Glomerular visceral epithelial cell (primary cell): ENCODE measurements at regions not wholly inside any gene's neighbourhood (a gene's known extent, or its start where the extent isn't known, plus 50 kb on each side); places are given as distances from the start of the nearest gene placed in this dataset.
A peak's percentile ranks its signal among the peaks of the same experiment; 100 is the strongest.

ENCODE experiments used
- DNase-seq: peaks from one replicate; pipeline ENCODE4 v3.0.0-alpha.2; 2016; ENCODE audit errors: extremely low spot score

- DNase-seq: no peak
These were observed 366.2 kb downstream of the TFAP2A start for GRCh38 chr6:10048370-10049297.

DNA sequence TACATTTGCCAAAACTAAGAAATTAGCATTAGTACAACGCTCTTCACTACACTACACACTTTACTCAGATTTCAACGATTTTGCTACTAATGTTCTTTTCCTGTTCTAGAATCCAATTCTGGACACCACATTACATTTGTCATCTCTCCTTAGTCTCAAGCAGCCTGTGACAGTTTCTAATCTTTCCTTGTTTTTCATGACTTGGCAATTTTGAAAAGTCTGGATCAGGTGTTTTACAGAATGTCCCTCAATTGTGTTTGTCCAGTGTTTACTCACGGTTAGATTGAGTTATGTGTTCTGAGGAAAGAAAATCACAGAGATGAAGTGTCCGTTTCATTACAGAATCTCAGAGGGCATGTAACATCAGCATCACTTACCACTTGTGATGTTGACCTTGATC lies 372.6 kb downstream of the TFAP2A start:
- DNase-seq: no peak

DNA sequence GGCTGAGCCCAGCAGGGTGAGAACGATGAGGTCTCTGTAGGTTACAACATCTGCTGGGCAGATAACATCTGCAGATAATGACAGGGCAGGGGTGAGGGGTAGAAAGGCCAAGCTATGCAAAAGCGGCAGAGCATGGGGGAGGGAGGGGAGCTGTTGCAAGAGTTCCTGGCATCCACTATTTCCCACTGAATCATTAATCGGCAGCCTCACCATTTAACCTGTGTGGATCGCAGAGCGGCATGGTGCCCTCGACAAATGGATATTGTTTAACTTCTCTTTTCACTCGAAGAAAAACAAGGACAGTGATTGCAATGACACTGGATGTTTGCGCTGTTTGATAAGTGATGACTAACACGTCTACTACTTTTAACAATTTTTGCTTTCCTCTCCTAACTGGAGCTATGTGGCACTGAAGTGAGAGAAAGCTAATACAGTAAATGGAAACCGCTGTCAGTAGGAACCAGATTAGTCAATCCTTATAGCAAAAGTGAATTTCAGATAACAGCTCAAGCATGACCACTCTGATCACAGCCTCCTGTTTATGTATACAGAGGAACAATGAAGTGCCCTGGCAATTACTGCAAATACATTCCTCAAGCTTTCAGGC lies 381.5 kb downstream of the TFAP2A start:
- DNase-seq: peak; percentile 73

DNA sequence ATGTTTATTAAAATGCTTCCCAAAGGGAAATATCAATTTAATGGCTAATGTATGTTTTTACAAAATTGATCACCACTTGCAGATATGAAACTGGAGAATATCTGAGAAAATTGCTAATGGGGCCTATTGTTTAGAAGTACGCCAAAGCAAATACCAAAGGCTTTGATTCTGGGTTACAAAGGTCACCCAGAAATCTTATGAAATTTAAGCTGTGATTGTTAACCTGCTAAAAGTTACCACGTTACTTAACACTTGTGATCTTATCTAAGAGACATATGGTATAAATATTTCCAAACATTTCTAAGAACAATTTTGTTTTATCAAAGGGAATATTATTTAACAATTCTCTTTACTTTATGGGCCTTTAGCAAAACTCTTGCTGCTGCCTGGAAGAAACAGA lies 383.3 kb downstream of the TFAP2A start:
- DNase-seq: no peak

DNA sequence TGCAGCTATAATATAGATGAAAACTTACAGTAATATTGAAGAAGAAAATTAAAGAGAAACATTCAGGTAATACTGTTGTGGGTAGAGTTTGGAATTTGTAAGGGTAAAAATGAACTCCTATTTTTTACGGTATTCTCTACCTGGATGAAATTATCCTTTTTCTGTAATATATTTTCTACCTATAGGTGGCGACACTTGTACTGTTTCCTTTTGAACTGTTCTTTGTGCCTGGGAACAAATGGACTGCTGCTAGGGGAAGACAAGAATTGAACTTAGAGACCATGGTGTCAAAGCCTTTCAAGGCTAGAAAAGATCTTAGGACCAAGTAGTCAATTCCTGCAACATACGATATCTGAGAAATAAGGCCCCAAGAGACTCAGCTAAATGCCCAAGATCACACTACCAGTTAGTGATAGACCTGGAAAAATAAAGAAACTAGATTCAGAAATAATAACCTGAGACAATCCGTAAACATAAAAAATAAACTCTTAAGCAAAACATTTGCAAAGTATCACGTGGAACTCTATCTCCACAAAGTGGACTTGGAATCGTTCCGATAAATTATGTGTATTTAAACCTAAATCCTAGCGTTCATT lies 383.8 kb downstream of the TFAP2A start:
- peak; percentile 7 for DNase-seq

- DNase-seq: no peak
These were observed 386.7 kb downstream of the TFAP2A start for GRCh38 chr6:10028222-10028621.

DNA sequence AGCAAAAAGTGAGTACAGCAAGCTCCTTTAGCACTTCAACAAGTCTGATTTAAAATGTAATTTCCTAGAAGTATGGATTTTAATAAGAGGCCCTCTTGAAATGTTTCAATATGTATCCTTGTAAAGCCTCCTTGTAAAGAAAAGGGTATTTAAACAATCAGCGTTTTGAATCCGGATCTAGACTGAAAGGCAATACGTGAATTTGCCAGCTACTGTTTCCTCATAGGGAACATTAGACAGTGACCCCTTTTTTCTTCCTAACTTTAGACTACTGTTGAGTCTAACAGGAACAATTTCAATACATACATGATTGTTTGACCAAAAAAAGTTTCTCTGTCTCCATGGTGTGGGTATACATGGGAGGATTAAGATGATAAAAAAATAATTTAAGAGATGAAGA lies 395.0 kb downstream of the TFAP2A start:
- DNase-seq: no peak

DNA sequence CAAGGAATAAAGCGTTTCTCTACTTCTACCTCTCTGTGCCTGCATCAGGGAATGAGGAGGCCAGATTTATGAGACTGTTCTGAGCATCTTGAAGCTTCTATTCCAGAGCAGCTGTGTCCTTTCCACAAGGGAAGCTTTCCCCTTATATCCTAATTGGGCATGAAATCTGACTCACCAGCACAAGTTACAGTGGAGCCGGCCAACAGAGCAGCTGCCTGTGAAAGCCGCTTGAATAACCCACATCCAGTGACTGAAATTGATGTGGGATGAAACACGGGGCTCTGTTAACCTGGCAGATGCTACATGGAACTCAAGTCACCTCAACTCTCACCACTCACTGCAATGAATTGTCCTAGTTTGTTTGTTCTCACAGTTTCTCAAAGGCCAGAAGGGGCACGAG lies 400.3 kb downstream of the TFAP2A start:
- peak; percentile 6 for DNase-seq

DNA sequence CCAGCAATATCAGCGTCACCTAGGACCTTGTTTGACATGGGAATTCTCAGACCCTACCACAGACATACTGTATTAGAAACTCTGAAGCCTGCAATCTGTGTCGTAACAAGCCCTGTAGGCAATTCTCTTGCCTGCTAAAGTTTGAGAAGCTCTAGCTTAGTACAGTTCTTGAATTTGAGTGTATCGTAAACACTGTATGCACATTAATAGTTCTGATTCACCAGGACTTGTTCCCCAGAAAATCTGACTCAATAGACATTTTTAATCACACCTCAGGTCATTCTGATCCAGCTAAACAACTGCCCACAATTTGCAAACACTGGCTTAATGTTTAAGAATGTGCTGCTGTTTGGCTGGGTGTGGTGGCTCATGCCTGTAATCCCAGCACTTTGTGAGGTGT lies 414.3 kb downstream of the TFAP2A start:
- no peak for DNase-seq

DNA sequence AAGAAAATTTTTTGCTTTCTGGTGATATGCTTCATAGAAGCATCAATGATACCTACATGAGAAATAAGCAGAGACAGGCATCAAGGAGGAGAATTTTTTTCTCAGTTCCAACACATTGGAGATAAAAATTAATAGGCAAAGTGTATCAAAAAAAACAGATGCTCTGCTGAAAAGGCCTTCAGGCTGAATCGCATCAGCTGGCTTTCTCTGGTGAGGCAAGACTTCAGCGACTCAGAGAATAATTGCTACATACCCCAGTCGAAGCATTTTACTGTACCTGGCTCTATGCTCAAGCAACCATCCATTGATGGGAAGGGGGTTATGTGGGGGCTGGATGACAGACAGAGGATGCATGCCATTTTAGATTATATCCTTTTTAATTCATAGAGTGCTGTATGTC lies 415.1 kb downstream of the TFAP2A start:
- DNase-seq: no peak

DNA sequence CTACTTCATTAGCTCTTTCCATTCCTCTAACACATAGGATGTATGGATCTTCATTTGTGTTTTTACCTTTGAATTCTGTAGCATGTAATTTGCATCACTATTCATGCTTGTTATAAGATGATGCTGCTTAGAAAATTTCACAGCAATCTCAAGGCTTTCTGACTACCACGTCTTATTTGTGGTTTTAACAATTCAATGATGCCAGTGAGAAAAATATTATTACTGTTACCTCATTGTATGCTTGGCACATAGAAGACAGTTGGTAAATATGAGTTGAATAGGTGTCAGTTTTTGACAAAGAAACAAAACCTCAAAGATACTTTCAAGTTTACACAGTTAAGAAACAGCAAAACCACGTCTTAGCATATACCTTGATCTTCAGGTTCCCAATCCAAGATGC lies 428.6 kb downstream of the TFAP2A start:
- DNase-seq: no peak

- DNase-seq: no peak
These were observed 429.4 kb downstream of the TFAP2A start for GRCh38 chr6:9985481-9985880.

DNA sequence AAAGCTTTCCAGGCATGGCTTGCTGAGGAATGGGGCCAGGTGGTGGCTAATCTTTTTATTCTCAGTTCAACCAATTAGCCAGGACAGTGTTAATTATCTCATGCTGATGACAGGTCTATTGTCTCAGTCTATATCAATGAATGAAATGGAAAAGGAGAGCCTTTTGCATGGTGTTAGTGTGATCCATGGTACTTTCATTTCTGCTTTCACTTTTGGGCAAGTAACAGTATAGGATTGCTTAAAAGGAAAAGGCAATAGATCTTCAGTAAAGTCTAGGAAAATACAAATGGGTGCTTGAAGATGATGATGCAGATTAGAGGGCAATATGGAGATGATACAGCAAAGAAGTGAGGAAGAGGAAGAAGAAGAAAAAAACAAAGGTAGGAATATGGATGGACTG lies 430.3 kb downstream of the TFAP2A start:
- DNase-seq: no peak

- no peak for DNase-seq
These were observed 431.7 kb downstream of the TFAP2A start for GRCh38 chr6:9983168-9983567.

- DNase-seq: no peak
These were observed 432.7 kb downstream of the TFAP2A start for GRCh38 chr6:9982215-9982614.

DNA sequence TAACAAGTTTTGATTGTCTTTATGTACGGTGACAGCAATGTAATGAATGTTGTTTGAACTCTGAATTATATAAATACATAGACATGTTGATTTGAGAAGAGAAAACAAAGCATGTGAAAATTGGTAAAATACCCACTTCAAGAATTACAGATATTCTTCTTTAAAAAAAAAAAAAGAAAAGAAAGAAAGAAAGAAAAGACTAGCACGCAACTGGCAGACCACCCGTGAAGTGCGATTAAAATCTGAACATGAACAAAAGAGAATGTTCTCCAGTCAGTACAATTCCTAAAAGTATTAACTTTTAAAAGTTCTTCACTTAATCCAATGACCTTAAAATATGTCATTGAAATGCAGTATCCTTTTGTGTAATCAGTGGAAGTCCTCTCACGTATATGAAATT lies 434.9 kb downstream of the TFAP2A start:
- DNase-seq: no peak

DNA sequence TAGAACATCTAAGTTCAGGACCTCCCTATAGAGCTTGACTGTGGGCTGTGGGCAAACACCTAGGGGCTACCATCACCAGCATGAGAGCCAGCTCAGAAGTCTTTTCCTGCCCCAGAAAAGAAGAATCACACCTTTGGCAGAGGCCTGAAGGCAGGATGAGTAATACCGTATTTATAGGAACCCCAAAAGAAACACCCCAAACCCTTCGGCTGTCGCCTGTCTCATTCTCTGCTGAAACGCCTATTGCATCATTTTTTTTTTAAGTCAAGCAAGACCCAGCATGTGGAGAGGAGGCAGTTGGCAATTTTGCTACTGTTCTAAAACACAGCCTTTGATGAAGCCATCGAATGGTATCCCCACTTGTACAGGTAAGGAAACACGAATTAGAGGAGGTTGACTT lies 436.4 kb downstream of the TFAP2A start:
- DNase-seq: no peak

- DNase-seq: no peak
These were observed 437.5 kb downstream of the TFAP2A start for GRCh38 chr6:9977411-9977810.

DNA sequence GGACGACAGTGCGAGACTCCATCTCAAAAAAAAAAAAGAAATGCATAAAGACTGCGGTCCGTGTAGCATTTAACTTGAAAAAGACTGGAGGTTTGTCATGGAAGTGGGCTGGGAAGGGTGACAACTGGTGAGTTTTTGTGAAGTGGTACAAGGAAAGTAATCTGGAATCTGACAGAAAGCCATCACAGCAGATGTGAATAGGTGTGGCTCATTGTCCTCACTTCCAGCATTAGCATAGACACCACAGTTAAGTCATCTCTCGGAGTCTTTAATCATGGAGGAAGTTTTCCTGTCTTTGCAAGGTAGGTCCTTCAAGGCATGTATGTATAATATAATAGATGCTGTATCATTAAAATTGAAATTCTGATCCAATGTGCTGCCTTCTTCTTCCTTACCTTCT lies 453.2 kb downstream of the TFAP2A start:
- no peak for DNase-seq

- DNase-seq: no peak
These were observed 457.6 kb downstream of the TFAP2A start for GRCh38 chr6:9957215-9957759.

GRCh38 chr6:9948678-9949077 lies 466.2 kb downstream of the TFAP2A start:
- no peak for DNase-seq

DNA sequence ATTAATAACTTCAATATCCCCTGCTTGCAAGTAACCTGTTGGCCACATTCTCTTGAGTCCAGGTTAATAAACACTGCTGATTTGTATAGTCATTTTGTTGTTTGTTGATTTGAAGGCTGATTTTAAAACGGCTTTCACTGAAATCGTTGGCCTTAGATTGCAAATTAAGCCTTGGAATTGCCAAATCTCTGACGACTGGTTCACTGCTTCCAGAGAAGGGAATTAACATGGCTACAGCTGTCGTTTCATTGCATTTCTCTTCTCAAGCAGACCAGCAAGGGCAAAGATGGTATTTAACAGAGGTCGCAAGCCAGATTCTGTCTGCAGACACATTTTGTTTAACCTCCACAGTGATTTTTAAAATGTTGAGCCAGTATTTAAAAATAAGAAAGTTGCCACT lies 470.9 kb downstream of the TFAP2A start:
- no peak for DNase-seq

DNA sequence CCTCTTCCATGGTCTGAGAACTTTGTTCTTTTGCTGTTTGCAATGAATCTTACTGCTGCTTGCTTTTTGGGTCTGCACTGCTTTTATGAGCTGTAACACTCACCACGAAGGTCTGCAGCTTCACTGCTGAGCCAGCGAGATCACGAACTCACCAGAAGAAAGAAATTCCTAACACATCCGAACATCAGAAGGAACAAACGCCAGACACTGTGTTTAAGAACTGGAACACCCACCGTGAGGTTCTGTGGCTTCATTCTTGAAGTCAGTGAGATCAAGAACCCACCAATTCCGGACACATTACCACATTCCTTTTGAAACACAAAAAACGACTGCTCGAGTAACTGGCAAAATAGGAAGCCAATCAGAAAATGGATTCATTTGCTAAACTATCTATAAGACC lies 471.8 kb downstream of the TFAP2A start:
- no peak for DNase-seq
